GM18517 (cell line): ENCODE measurements at regions not wholly inside any gene's neighbourhood (a gene's known extent, or its start where the extent isn't known, plus 50 kb on each side); places are given as distances from the start of the nearest gene placed in this dataset.
"Not testable (repeated sequence)": the region's sequence is repeated elsewhere in the genome, so short reads cannot be mapped to it uniquely, and the experiment has no call there.

Experiments used
- ATAC-seq: cut with Tn5 transposase; IDR thresholded peaks from one replicate; pipeline ENCODE4 v1.9.1; 2021; ENCODE audit warnings: mild to moderate bottlenecking, moderate library complexity; ENCODE audit not compliant: unreplicated experiment

- ATAC-seq: no peak
Observed at GRCh38 chr2:207438414-207439126, 91.2 kb upstream of the CREB1 start.

- ATAC-seq: not testable (repeated sequence)
Observed at GRCh38 chr2:207439881-207440280, 89.9 kb upstream of the CREB1 start.

GRCh38 chr2:207444756-207445155, 85.0 kb upstream of the CREB1 start:
- ATAC-seq: no peak

GRCh38 chr2:207446653-207447052, 83.1 kb upstream of the CREB1 start:
- ATAC-seq: no peak

GRCh38 chr2:207448006-207448405, 81.8 kb upstream of the CREB1 start:
- ATAC-seq: no peak

GRCh38 chr2:207449642-207450165, 80.1 kb upstream of the CREB1 start:
- ATAC-seq: no peak

GRCh38 chr2:207450186-207450585, 79.6 kb upstream of the CREB1 start:
- no peak for ATAC-seq

- ATAC-seq: no peak
Observed at GRCh38 chr2:207458582-207458981, 71.2 kb upstream of the CREB1 start.

- ATAC-seq: no peak
Observed at GRCh38 chr2:207459990-207460757, 69.6 kb upstream of the CREB1 start.

- ATAC-seq: no peak
Observed at GRCh38 chr2:207463433-207463832, 66.3 kb upstream of the CREB1 start.

- no peak for ATAC-seq
Observed at GRCh38 chr2:207464007-207464406, 65.8 kb upstream of the CREB1 start.

GRCh38 chr2:207465894-207466293, 63.9 kb upstream of the CREB1 start:
- no peak for ATAC-seq

- no peak for ATAC-seq
Observed at GRCh38 chr2:207467716-207468347, 61.9 kb upstream of the CREB1 start.

GRCh38 chr2:207468488-207468887, 61.3 kb upstream of the CREB1 start:
- no peak for ATAC-seq

GRCh38 chr2:207469451-207469850, 60.3 kb upstream of the CREB1 start:
- ATAC-seq: no peak

GRCh38 chr2:207469943-207470729, 59.6 kb upstream of the CREB1 start:
- no peak for ATAC-seq

- ATAC-seq: no peak
Observed at GRCh38 chr2:207471261-207471660, 58.5 kb upstream of the CREB1 start.

- no peak for ATAC-seq
Observed at GRCh38 chr2:207472343-207473048, 57.3 kb upstream of the CREB1 start.

- peak; percentile 48 for ATAC-seq
Observed at GRCh38 chr2:207473049-207473930, 56.5 kb upstream of the CREB1 start.
